Esophagus muscularis mucosa (tissue), 4 donors: ENCODE measurements at regions not wholly inside any gene's neighbourhood (a gene's known extent, or its start where the extent isn't known, plus 50 kb on each side); places are given as distances from the start of the nearest gene placed in this dataset.

ENCODE experiments used
- CTCF ChIP-seq, 3 experiments: fragments of 200-600 bp in 2 of 3; fragments of 450-650 bp in 1 of 3; sonication (generic) in 2 of 3; IDR thresholded peaks; one replicate each; pipeline ENCODE4 v1.5.1; 2017 to 2019; ENCODE audit warnings: antibody characterized with exemption in 3 of 3, mild to moderate bottlenecking in 2 of 3, moderate library complexity in 1 of 3
- EP300 ChIP-seq: sonication (generic); formaldehyde crosslinking; IDR thresholded peaks from one replicate; pipeline ENCODE4 v1.6.1; 2017; ENCODE audit warnings: antibody characterized with exemption
- POLR2A ChIP-seq: fragments of 450-650 bp; IDR thresholded peaks from one replicate; pipeline ENCODE4 v1.6.1; 2017; ENCODE audit warnings: antibody characterized with exemption, moderate library complexity, mild to moderate bottlenecking, low read depth
- POLR2AphosphoS5 ChIP-seq, 2 donors: sonication (generic); formaldehyde crosslinking; IDR thresholded peaks; one replicate each; pipeline ENCODE4 v1.6.1; 2017; ENCODE audit warnings: antibody characterized with exemption in 2 of 2

DNA sequence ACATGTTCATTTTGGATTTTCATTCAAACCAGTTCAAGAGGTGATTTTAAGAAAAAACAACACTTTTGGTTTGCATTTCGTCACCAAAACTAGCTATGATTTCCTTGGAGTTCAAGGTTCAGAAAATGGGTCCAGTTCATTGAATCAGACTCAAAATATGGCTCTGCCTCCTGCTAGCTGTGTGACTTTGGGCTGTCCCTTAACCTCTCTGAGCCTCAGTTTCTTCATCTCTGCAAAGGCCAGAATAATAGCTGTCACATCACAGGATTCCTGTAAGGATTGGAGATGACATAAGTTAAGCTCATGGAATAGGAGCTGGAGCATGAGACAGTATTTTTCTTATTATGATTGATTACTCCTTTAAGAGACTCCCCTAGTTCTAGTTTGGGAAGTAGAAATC is 147.8 kb upstream of the SMIM23 start:
- TF ChIP-seq POLR2A: no peak
- TF ChIP-seq CTCF (IDR thresholded peaks at IDR 0.05): no peak
- TF ChIP-seq EP300: no peak
- TF ChIP-seq POLR2AphosphoS5 (IDR thresholded peaks at IDR 0.05): no peak
